ENCODE measurements at regions not wholly inside any gene's neighbourhood (a gene's known extent, or its start where the extent isn't known, plus 50 kb on each side); places are given as distances from the start of the nearest gene placed in this dataset.

DNA sequence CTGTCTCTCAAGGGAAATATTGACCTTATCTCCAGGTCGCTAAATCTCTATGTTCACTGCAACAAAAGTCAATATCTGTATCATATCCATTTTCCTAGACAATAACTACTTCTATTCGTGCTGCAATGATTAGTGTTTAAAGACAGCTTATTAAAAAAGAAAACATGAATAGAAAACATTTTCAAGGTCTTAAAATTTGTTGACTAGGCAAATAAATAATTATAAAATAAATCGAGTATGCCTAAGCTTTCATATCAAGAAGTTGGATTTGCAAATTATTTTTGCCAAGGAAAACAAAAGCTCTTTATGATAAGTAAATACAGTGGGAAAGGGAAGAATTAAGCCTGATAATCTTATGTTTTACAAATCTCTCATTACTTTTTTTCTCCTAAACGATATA lies 428.5 kb downstream of the NUP35 start:
- in situ Hi-C loops (cut with MboI; ENCODE audit: low sequenced_read_pairs, unreplicated experiment), result no loop called here
- TF ChIP-seq, protein P1, sequence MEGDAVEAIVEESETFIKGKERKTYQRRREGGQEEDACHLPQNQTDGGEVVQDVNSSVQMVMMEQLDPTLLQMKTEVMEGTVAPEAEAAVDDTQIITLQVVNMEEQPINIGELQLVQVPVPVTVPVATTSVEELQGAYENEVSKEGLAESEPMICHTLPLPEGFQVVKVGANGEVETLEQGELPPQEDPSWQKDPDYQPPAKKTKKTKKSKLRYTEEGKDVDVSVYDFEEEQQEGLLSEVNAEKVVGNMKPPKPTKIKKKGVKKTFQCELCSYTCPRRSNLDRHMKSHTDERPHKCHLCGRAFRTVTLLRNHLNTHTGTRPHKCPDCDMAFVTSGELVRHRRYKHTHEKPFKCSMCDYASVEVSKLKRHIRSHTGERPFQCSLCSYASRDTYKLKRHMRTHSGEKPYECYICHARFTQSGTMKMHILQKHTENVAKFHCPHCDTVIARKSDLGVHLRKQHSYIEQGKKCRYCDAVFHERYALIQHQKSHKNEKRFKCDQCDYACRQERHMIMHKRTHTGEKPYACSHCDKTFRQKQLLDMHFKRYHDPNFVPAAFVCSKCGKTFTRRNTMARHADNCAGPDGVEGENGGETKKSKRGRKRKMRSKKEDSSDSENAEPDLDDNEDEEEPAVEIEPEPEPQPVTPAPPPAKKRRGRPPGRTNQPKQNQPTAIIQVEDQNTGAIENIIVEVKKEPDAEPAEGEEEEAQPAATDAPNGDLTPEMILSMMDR (IDR thresholded peaks at IDR 0.05; ENCODE audit: borderline replicate concordance, control extremely low read depth, extremely low read depth, insufficient read depth, missing control alignments), result no peak
- DNase-seq (ENCODE audit: low spot score), result no peak

DNA sequence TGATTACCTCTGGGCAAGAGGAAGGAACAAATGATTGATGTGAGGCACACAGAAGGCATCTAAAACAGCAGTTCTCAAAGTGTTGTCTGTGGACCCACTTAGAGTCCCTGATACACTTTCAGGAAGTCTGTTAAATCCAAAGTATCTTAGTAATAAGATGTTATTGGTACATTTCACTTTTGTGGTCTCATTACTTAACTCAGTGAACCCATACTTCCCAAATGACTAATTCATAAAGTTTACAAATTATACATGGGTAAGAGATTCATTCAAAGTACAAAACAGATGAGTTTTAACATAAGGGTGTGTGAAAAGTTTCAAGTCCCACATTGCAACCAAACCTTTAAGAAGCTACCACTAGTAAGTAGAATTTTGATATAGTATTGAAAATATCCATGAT lies 440.5 kb downstream of the NUP35 start:
- TF ChIP-seq, protein P1 (IDR thresholded peaks at IDR 0.05; ENCODE audit: borderline replicate concordance, control extremely low read depth, extremely low read depth, insufficient read depth, missing control alignments), result no peak
- in situ Hi-C loops (cut with MboI; ENCODE audit: low sequenced_read_pairs, unreplicated experiment), result no loop called here
- DNase-seq (ENCODE audit: low spot score), result no peak

DNA sequence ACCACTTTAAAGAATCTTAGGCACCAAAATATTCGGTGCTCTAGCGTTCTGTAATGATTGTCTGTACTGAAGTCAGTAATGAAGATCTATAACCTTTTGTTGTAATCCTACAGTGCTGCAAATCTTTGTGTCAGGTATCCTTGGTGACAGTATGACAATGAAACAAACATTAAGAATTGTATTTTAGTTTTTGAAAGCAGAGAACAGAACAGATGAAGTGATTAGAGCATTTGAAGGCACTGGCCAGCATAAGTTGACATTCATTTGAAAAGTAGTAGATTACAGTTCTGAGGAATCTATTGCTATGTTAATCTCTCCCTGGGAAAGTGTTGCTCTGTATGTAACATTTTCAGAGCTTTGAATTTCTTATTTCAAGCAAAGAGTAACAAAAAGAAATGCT lies 451.2 kb downstream of the NUP35 start:
- TF ChIP-seq, protein P1 (IDR thresholded peaks at IDR 0.05; ENCODE audit: borderline replicate concordance, control extremely low read depth, extremely low read depth, insufficient read depth, missing control alignments), result no peak
- DNase-seq (ENCODE audit: low spot score), result no peak
- in situ Hi-C loops (cut with MboI; ENCODE audit: low sequenced_read_pairs, unreplicated experiment), result no loop called here

DNA sequence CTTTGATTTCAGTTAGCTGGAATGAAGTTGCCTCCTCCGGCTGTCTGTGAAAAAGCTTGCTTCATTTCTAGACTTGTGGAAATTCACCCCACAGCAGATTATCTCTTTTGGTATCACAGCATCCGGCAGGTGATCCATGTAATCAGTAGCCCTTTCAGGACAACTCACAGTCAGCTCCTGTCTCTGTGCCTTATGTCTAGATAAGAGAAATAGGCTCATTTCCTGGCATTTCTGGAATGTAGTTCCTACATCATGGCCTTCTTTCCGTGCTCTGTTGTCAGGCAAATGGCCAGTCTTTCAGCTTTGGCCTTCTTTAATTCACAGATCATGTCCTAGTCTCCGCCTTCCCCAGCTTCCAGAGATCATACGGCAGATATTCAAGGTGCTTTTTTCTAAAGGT lies 455.4 kb downstream of the NUP35 start:
- in situ Hi-C loops (cut with MboI; ENCODE audit: low sequenced_read_pairs, unreplicated experiment), result no loop called here
- TF ChIP-seq, protein P1 (IDR thresholded peaks at IDR 0.05; ENCODE audit: borderline replicate concordance, control extremely low read depth, extremely low read depth, insufficient read depth, missing control alignments), result no peak
- DNase-seq (ENCODE audit: low spot score), result no peak

DNA sequence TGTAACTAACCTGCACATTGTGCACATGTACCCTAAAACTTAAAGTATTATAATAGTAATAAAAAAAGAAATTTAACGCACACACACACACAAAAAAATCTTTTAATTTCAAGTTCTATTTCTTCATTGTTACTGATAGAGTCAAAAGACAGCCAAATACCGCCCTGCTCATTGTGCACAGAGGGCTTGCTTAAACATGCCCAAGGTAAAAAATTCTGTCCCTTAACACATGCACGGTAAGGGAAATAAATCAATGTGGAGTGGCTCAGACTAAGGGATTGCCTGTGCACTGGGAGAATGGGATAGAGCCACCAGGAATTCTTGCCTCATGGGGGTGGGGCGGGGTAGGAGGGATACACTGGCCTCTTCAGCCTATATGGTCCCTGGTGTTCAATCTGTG lies 468.0 kb downstream of the NUP35 start:
- DNase-seq (ENCODE audit: low spot score), result no peak
- TF ChIP-seq, protein P1 (IDR thresholded peaks at IDR 0.05; ENCODE audit: borderline replicate concordance, control extremely low read depth, extremely low read depth, insufficient read depth, missing control alignments), result no peak
- in situ Hi-C loops (cut with MboI; ENCODE audit: low sequenced_read_pairs, unreplicated experiment), result no loop called here

DNA sequence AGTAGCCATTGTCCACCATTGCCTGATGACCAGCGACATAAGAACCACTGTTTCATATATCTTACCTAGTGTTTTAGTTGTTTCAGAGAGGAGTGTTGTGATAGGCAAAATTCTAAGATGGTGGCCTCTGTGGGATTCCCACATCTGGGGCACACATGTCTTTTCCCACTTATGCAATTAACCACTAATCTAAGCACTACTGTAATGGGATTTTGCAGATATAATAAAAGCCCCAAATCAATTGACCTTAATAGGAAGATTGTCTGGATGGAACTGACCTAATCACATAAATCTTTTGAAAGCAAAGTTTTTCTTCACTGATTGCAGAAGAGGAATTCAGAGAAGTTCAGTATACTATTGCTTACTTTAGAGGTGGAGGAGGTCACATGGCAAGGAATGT lies 469.9 kb downstream of the NUP35 start:
- in situ Hi-C loops (cut with MboI; ENCODE audit: low sequenced_read_pairs, unreplicated experiment), result no loop called here
- no peak for DNase-seq (ENCODE audit: low spot score)
- TF ChIP-seq, protein P1 (IDR thresholded peaks at IDR 0.05; ENCODE audit: borderline replicate concordance, control extremely low read depth, extremely low read depth, insufficient read depth, missing control alignments), result no peak

DNA sequence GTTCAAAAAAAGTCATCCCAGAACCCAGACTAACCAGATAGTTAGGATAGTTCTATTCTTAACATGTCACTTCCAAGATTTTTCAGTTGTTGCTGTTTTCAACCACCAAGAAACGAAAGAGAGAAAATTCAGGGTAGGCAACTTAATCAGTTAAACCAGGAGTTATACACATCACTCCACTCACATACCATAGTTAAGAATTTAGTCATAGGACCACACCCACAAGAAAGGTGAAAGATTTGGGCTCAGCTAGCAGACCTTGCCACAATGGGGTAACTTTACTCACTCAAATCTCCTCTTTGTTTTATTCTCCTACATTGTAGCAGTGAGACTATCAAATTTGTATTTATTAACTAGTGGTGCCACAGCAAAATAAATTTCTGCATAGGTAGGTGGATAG lies 473.6 kb downstream of the NUP35 start:
- TF ChIP-seq, protein P1 (IDR thresholded peaks at IDR 0.05; ENCODE audit: borderline replicate concordance, control extremely low read depth, extremely low read depth, insufficient read depth, missing control alignments), result no peak
- in situ Hi-C loops (cut with MboI; ENCODE audit: low sequenced_read_pairs, unreplicated experiment), result no loop called here
- no peak for DNase-seq (ENCODE audit: low spot score)
